ENCODE measurements at regions not wholly inside any gene's neighbourhood (a gene's known extent, or its start where the extent isn't known, plus 50 kb on each side); places are given as distances from the start of the nearest gene placed in this dataset.

GRCh38 chr4:81521708-81522107 is 50.0 kb upstream of the RASGEF1B start:
- DNase-seq (ENCODE audit: low spot score): no peak

All from mesenteric fat pad (tissue), 1 donor.